Psoas muscle (tissue), 7 donors: ENCODE measurements at regions not wholly inside any gene's neighbourhood (a gene's known extent, or its start where the extent isn't known, plus 50 kb on each side); places are given as distances from the start of the nearest gene placed in this dataset.

ENCODE experiments used
- ATAC-seq, 4 donors: fragments of 200-7000 bp; cut with Tn5 transposase; one replicate each; pipeline ENCODE4 v1.9.1; 2020; ENCODE audit warnings: moderate library complexity in 3 of 4, mild to moderate bottlenecking in 2 of 4
- DNase-seq, 2 donors: peaks; one replicate each; pipeline ENCODE4 v3.0.0-alpha.2; 2020
- H3K27ac ChIP-seq: fragments of 200-600 bp; one replicate; pipeline ENCODE4 v1.8.0; 2022
- H3K27me3 ChIP-seq, 3 donors: fragments of 200-600 bp in 1 of 3; one replicate each; pipeline versions ENCODE4 v1.6.1 to v1.8.0; 2013 to 2022; ENCODE audit warnings: low read length in 2 of 3, mild to moderate bottlenecking in 2 of 3, moderate library complexity in 1 of 3; ENCODE audit not compliant: insufficient read depth in 3 of 3
- H3K36me3 ChIP-seq, 2 donors: fragments of 200-600 bp in 1 of 2; one replicate each; pipeline versions ENCODE4 v1.6.1 to v1.8.0; 2013 to 2022; ENCODE audit warnings: low read depth in 1 of 2, mild to moderate bottlenecking in 1 of 2, moderate library complexity in 1 of 2; ENCODE audit not compliant: insufficient read depth in 1 of 2
- H3K4me1 ChIP-seq: fragments of 200-600 bp; one replicate; pipeline ENCODE4 v1.8.0; 2022
- H3K4me3 ChIP-seq: fragments of 200-600 bp; one replicate; pipeline ENCODE4 v1.8.0; 2022; ENCODE audit warnings: mild to moderate bottlenecking
- H3K9me3 ChIP-seq: fragments of 200-600 bp; one replicate; pipeline ENCODE4 v1.8.0; 2022
- WGBS, 3 donors: extraction: QIAGEN DNeasy Blood & Tissue Kit; methylation state at CpG; one replicate each; pipeline versions ENCODE4 v1.1.6 to v1.1.7; 2013; 5-methylcytosine and 5-hydroxymethylcytosine counted together
- intact Hi-C, 2 donors: fragments of 100-400 bp; cut with DNase I; formaldehyde crosslinking; loops; one replicate each; pipeline versions ENCODE4 v1.11.0 to v1.14.2; 2022
- TF ChIP-seq, protein P1 (sequence below): fragments of 200-600 bp; IDR thresholded peaks from one replicate; pipeline ENCODE4 v1.8.0; 2022; ENCODE audit warnings: antibody characterized with exemption
- donor health status: healthy with polysubstance abuse.
- donor health status: DM: no; HTN: no; CAD: no; lungs with moderate emphysema.
- donor health status: Bipolar disorder and iron deficiency.
- donor health status: healthy.
- donor health status: DM: yes; HTN: yes; CAD: no.
- donor health status: DM: no; HTN: no; CAD: no.
- donor health status: DM: yes; HTN: yes; CAD: no.

DNA sequence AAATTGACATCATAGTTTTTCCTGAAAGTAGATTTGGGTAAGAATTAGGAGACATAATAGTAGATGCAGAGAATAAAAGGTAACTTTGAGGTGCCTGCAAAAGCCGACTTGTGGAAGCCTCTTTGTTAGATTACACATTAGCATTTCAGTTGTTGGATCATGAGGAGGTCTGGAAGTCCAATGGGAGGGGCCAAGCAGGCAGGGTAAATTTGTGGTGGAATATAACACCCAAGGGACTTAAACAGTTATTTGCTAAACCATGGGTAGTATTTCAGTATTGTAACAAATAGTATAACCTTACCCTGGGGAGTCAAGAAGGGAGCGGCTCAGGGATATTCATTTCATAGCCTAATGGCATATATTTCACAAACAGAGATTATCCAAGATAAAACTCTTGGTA lies 810.7 kb upstream of the AMOT start:
- Histone ChIP-seq H3K27ac (no peak overlapping the region), H3K4me3 (no peak overlapping the region), H3K27me3 (peaks cover 0 to 15% (median 0%) of the 10 kb centered on the region in 3 donors), H3K9me3 (no peaks in the 10 kb centered on the region), H3K4me1 (no peaks in the 10 kb centered on the region), H3K36me3 (no peaks in the 10 kb centered on the region)
- 39 to 49% (median 42%) methylated on average over 2 of the region's 2 CpGs for WGBS, 3 donors
- ATAC-seq (no peak), DNase-seq (no peak)
- intact Hi-C loops = no loop called here
- TF ChIP-seq, protein P1, sequence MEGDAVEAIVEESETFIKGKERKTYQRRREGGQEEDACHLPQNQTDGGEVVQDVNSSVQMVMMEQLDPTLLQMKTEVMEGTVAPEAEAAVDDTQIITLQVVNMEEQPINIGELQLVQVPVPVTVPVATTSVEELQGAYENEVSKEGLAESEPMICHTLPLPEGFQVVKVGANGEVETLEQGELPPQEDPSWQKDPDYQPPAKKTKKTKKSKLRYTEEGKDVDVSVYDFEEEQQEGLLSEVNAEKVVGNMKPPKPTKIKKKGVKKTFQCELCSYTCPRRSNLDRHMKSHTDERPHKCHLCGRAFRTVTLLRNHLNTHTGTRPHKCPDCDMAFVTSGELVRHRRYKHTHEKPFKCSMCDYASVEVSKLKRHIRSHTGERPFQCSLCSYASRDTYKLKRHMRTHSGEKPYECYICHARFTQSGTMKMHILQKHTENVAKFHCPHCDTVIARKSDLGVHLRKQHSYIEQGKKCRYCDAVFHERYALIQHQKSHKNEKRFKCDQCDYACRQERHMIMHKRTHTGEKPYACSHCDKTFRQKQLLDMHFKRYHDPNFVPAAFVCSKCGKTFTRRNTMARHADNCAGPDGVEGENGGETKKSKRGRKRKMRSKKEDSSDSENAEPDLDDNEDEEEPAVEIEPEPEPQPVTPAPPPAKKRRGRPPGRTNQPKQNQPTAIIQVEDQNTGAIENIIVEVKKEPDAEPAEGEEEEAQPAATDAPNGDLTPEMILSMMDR = no peak

DNA sequence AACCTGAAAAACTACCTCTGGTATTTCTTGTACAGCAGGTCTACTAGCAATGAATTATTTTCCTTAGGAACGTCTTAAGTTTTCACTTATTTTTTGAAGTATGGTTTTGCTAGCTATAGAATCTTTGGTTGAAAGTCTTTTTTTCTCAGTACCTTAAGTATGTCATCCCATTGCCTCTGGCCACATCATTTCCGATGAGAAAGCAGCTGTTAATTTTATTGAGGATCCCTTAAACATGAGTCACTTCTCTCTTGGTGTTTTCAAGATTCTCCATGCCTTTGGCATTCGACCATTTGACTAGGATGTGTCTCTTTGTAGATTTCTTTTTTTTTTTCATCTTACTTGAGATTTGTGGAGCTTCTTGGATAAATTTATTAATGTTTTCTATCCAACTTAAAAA lies 803.8 kb upstream of the AMOT start:
- H3K4me1 ChIP-seq = no peaks in the 10 kb centered on the region
- DNase-seq (no peak), ATAC-seq (no peak)
- TF ChIP-seq, protein P1 = no peak
- H3K27me3 ChIP-seq = peaks cover 0 to 7% (median 0%) of the 10 kb centered on the region in 3 donors
- 47 to 64% (median 55%) methylated on average over 3 of the region's 3 CpGs for WGBS, 3 donors
- intact Hi-C loops = no loop called here
- H3K4me3 ChIP-seq = no peak overlapping the region
- no peak overlapping the region for H3K27ac ChIP-seq
- H3K9me3 ChIP-seq = no peaks in the 10 kb centered on the region
- H3K36me3 ChIP-seq = no peaks in the 10 kb centered on the region

DNA sequence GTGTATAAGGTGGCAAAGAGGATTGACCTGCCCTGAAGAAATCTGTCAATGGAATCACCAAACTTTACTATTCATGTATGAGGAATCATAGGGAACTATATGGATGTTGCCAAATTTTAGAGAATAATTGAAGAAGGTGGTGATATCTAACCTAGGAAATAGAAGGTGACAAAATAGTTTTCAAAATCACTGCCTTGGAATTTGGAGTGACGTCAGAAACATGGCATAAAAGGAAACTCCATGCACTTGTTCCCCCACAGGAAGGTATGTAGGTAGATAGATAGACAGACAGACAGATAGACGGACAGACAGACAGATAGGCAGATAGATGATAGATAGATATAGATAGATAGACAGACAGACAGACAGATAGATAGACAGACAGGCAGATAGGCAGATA lies 793.9 kb upstream of the AMOT start:
- Histone ChIP-seq H3K27ac (no peak overlapping the region), H3K27me3 (peaks cover 0 to 6% (median 0%) of the 10 kb centered on the region in 3 donors), H3K4me1 (no peaks in the 10 kb centered on the region), H3K4me3 (no peak overlapping the region), H3K36me3 (no peaks in the 10 kb centered on the region), H3K9me3 (no peaks in the 10 kb centered on the region)
- no peak for DNase-seq
- TF ChIP-seq, protein P1 = no peak
- intact Hi-C loops = no loop called here
- ATAC-seq = no peak
- WGBS, 3 donors = 70 to 80% (median 74%) methylated on average over 2 of the region's 2 CpGs

DNA sequence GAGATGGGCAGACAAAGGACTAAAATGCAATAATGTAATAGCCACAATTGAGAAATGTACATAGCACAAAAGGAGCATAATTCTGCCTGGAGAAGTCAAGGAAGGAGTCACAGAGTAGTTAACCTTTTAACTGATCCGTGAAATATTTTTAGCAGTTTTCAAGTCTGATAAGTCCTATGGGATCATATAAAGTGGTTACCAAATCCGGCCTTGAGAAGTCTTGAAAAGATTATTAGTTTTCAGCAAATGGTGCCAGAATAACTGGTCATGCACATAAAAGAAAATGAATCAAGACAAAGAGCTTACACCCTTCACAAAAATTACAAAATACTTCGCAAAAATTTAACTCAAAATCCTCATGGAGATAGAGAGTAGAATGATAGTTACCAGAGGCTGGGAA lies 788.7 kb upstream of the AMOT start:
- no peak overlapping the region for H3K4me3 ChIP-seq
- DNase-seq = no peak
- 26 to 45% (median 32%) methylated on average over 3 of the region's 3 CpGs for WGBS, 3 donors
- TF ChIP-seq, protein P1 = no peak
- ATAC-seq = no peak
- intact Hi-C loops = no loop called here
- H3K4me1 ChIP-seq = no peaks in the 10 kb centered on the region
- no peak overlapping the region for H3K27ac ChIP-seq
- H3K36me3 ChIP-seq = no peaks in the 10 kb centered on the region
- no peaks in the 10 kb centered on the region for H3K9me3 ChIP-seq
- H3K27me3 ChIP-seq = peaks cover 0 to 6% (median 0%) of the 10 kb centered on the region in 3 donors

DNA sequence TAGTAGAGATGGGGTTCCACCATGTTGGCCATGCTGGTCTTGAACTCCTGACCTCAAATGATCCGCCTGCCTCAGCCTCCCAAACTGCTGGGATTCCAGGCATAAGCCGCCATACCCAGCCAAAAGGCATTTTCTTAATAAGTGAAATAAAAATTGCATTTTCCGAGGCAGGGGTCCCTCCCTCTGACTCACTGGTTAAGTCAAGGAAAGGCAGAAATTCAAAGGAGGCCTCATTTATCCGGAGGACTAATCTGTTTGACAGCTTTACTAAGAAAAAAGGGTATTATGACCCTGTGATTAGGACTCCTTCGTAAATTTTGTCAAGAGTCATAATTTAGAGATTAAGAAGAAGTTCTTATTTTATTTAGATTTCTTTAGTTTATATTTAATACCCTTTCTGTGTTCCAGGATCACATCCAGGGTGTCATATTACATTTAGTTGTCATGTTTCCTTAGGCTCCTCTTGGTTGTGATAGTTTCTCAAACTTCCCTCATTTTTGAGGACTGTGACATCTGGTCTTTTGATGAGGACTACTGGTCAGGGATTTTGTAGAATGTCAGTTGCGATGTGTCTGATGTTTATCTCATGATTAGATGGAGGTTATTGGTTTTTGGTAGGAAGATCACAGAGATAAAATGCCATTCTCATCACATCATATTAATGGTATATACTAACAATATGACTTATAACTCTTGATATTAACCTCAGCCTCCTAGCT lies 753.7 kb upstream of the AMOT start:
- peaks cover 0 to 12% (median 0%) of the 10 kb centered on the region in 3 donors for H3K27me3 ChIP-seq
- H3K9me3 ChIP-seq = no peaks in the 10 kb centered on the region
- H3K4me1 ChIP-seq = no peaks in the 10 kb centered on the region
- WGBS, 3 donors = 63 to 67% (median 66%) methylated on average over 6 of the region's 6 CpGs
- TF ChIP-seq, protein P1 = no peak
- H3K27ac ChIP-seq = no peak overlapping the region
- intact Hi-C loops = no loop called here
- no peaks in the 10 kb centered on the region for H3K36me3 ChIP-seq
- DNase-seq (no peak), ATAC-seq (no peak)
- no peak overlapping the region for H3K4me3 ChIP-seq
